ENCODE measurements at regions not wholly inside any gene's neighbourhood (a gene's known extent, or its start where the extent isn't known, plus 50 kb on each side); places are given as distances from the start of the nearest gene placed in this dataset.

DNA sequence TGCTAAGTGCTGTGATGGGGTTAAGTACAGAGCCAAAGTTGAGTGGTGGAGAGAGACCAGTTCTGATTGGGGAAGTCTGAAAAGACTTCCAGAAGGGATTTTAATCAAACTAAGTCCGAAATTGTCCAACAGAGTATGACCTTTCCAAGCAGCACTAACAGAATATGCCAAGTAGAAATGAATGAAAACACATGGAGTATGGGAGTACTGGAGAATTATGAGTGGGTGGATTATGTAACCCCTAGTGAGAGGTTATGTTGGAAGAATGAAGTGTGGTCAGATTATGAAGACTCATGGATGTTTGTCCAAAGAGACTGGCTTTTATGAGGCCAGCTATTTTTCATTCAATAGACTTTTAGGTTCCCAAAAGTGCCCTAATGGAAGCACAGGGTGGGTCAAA, 94.0 kb upstream of the PLEKHA5 start:
- H2AFZ ChIP-seq (replicated peaks; ENCODE audit: low read length, poor library complexity), result no peak overlapping the region
- no peak overlapping the region for H3K18ac ChIP-seq (ENCODE audit: low read depth, low read length)
- H2BK5ac ChIP-seq (ENCODE audit: low read depth, low read length, poor library complexity, severe bottlenecking), result no peak overlapping the region
- DNase-seq (peak; percentile 61), ATAC-seq (ENCODE audit: low read depth) (no peak; the same call in 1 of the 2 replicates)
- H3K27me3 ChIP-seq (ENCODE audit: control insufficient read depth, insufficient read depth, low read length), result no peaks in the 10 kb centered on the region
- H3K56ac ChIP-seq (ENCODE audit: extremely low read depth, insufficient read depth, low read length), result no peak overlapping the region
- no peak overlapping the region for H4K91ac ChIP-seq (ENCODE audit: insufficient read depth, low read depth, low read length)
- no peak overlapping the region for H4K5ac ChIP-seq (ENCODE audit: low read depth, low read length)
- no peaks in the 10 kb centered on the region for H4K20me1 ChIP-seq (ENCODE audit: insufficient read depth, low read length)
- no peaks in the 10 kb centered on the region for H3K36me3 ChIP-seq (ENCODE audit: control insufficient read depth, insufficient read depth, low read length)
- no peak overlapping the region for H3K23ac ChIP-seq (ENCODE audit: low read depth, low read length)
- no peak overlapping the region for H2BK15ac ChIP-seq (ENCODE audit: low read depth, low read length)
- CTCF ChIA-PET, result interaction anchor here (1.1 kb wide), 1 partner anchor 10 kb away, joined by 3 read pairs; no protein-coding TSS in a partner anchor
- TF ChIP-seq FOS (IDR thresholded peaks at IDR 0.05; ENCODE audit: low read depth, low read length), result no peak
- TF ChIP-seq, protein P1, sequence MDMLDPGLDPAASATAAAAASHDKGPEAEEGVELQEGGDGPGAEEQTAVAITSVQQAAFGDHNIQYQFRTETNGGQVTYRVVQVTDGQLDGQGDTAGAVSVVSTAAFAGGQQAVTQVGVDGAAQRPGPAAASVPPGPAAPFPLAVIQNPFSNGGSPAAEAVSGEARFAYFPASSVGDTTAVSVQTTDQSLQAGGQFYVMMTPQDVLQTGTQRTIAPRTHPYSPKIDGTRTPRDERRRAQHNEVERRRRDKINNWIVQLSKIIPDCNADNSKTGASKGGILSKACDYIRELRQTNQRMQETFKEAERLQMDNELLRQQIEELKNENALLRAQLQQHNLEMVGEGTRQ (IDR thresholded peaks at IDR 0.05; ENCODE audit: low read depth, low read length), result no peak
- no peak for TF ChIP-seq BHLHE40 (IDR thresholded peaks at IDR 0.05; ENCODE audit: low read depth, low read length)
- TF ChIP-seq MAFK (IDR thresholded peaks at IDR 0.05; ENCODE audit: low read depth, low read length), result no peak
- TF ChIP-seq MXI1 (IDR thresholded peaks at IDR 0.05; ENCODE audit: borderline replicate concordance, low read depth, low read length), result no peak
- TF ChIP-seq RCOR1 (IDR thresholded peaks at IDR 0.05; ENCODE audit: insufficient replicate concordance, low read length), result no peak
- no peak for TF ChIP-seq RFX5 (IDR thresholded peaks at IDR 0.05; ENCODE audit: low read depth, low read length)
- no peak for TF ChIP-seq MAZ (IDR thresholded peaks at IDR 0.05; ENCODE audit: borderline replicate concordance, low read depth, low read length)
- TF ChIP-seq CEBPB (IDR thresholded peaks at IDR 0.05; ENCODE audit: low read depth, low read length), result no peak
- TF ChIP-seq SMC3 (IDR thresholded peaks at IDR 0.05; ENCODE audit: low read depth, low read length), result no peak
- no peak for TF ChIP-seq POLR2A (IDR thresholded peaks at IDR 0.05; ENCODE audit: low read depth, low read length)
- no peak for TF ChIP-seq NFE2L2 (IDR thresholded peaks at IDR 0.05; ENCODE audit: low read depth, low read length)
- TF ChIP-seq, protein P2, sequence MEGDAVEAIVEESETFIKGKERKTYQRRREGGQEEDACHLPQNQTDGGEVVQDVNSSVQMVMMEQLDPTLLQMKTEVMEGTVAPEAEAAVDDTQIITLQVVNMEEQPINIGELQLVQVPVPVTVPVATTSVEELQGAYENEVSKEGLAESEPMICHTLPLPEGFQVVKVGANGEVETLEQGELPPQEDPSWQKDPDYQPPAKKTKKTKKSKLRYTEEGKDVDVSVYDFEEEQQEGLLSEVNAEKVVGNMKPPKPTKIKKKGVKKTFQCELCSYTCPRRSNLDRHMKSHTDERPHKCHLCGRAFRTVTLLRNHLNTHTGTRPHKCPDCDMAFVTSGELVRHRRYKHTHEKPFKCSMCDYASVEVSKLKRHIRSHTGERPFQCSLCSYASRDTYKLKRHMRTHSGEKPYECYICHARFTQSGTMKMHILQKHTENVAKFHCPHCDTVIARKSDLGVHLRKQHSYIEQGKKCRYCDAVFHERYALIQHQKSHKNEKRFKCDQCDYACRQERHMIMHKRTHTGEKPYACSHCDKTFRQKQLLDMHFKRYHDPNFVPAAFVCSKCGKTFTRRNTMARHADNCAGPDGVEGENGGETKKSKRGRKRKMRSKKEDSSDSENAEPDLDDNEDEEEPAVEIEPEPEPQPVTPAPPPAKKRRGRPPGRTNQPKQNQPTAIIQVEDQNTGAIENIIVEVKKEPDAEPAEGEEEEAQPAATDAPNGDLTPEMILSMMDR (conservative IDR thresholded peaks at IDR 0.05; ENCODE audit: low read depth, low read length), result no peak
- no peak for TF ChIP-seq RAD21 (IDR thresholded peaks at IDR 0.05; ENCODE audit: low read length)
- TF ChIP-seq CHD1 (IDR thresholded peaks at IDR 0.05; ENCODE audit: low read depth, low read length), result no peak
- TF ChIP-seq, protein P3, sequence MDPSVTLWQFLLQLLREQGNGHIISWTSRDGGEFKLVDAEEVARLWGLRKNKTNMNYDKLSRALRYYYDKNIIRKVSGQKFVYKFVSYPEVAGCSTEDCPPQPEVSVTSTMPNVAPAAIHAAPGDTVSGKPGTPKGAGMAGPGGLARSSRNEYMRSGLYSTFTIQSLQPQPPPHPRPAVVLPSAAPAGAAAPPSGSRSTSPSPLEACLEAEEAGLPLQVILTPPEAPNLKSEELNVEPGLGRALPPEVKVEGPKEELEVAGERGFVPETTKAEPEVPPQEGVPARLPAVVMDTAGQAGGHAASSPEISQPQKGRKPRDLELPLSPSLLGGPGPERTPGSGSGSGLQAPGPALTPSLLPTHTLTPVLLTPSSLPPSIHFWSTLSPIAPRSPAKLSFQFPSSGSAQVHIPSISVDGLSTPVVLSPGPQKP (IDR thresholded peaks at IDR 0.05; ENCODE audit: borderline replicate concordance, low read depth, low read length), result no peak
- H3K4me2 ChIP-seq (ENCODE audit: low read depth, low read length), result no peak overlapping the region
- no peak overlapping the region for H3K14ac ChIP-seq (replicated peaks; ENCODE audit: low read depth, low read length)
- POLR2A ChIA-PET (ENCODE audit: unreplicated experiment), result no interaction called here
- no TSS peak for BruUV-seq (replicated peaks)
- no peak overlapping the region for H2BK20ac ChIP-seq (ENCODE audit: low read depth, low read length)
- no peak overlapping the region for H2AK5ac ChIP-seq (ENCODE audit: low read depth, low read length)
- no peaks in the 10 kb centered on the region for H3K79me1 ChIP-seq (ENCODE audit: low read depth in 1 of 2, low read length in 2 of 2)
- H3K9me1 ChIP-seq (ENCODE audit: insufficient read depth, low read length), result no peaks in the 10 kb centered on the region
- H3K27ac ChIP-seq (ENCODE audit: insufficient read depth, low read length), result no peak overlapping the region
- in situ Hi-C loops (cut with MboI; ENCODE audit: low sequenced_read_pairs), result no loop called here
- no peak overlapping the region for H2BK120ac ChIP-seq (ENCODE audit: low read depth, low read length)
- no peak overlapping the region for H4K8ac ChIP-seq (ENCODE audit: low read depth in 2 of 2, low read length in 2 of 2)
- H3K4me3 ChIP-seq (ENCODE audit: insufficient read depth, low read depth, low read length), result no peak overlapping the region
- peaks cover 5% of the 10 kb centered on the region; the same call in 1 of the 2 replicates for H3K9me3 ChIP-seq (ENCODE audit: control insufficient read depth, insufficient read depth, low read length)
- dilution Hi-C loops (cut with HindIII; ENCODE audit: low sequenced_read_pairs, unreplicated experiment), result no loop called here
- WGBS, 2 experiments (ENCODE audit: extremely low coverage in 2 of 2, insufficient read length in 1 of 2), result no CpG with 5 or more reads among the region's 1 CpG
- H3K9ac ChIP-seq (ENCODE audit: low read depth, low read length), result no peak overlapping the region
- no peak overlapping the region for H2AK9ac ChIP-seq (replicated peaks; ENCODE audit: low read depth, low read length, poor library complexity)
- no peak overlapping the region for H3K4ac ChIP-seq (ENCODE audit: low read depth, low read length)
- intact Hi-C loops (cut with micrococcal nuclease), result no loop called here
- peaks cover 3% of the 10 kb centered on the region; the same call in 1 of the 2 replicates for H3K4me1 ChIP-seq (ENCODE audit: control insufficient read depth, insufficient read depth, low read length)

Measured in IMR-90 (cell line).